ENCODE measurements at regions not wholly inside any gene's neighbourhood (a gene's known extent, or its start where the extent isn't known, plus 50 kb on each side); places are given as distances from the start of the nearest gene placed in this dataset.
"Not testable (repeated sequence)": the region's sequence is repeated elsewhere in the genome, so short reads cannot be mapped to it uniquely, and the experiment has no call there.

- DNase-seq (ENCODE audit: low spot score), result no peak
- TF ChIP-seq CTCF (IDR thresholded peaks at IDR 0.05; ENCODE audit: extremely low read depth, insufficient read depth, missing control alignments), result no peak
- in situ Hi-C loops (cut with MboI; ENCODE audit: low pct_unique_long_range_greater_than_20kb, low sequenced_read_pairs, unreplicated experiment), result no loop called here
These were observed 82.2 kb downstream of the EBLN1 start for GRCh38 chr10:22135591-22135990.

GRCh38 chr10:22133749-22134624 is 83.8 kb downstream of the EBLN1 start:
- TF ChIP-seq CTCF (IDR thresholded peaks at IDR 0.05; ENCODE audit: extremely low read depth, insufficient read depth, missing control alignments), result no peak
- in situ Hi-C loops (cut with MboI; ENCODE audit: low pct_unique_long_range_greater_than_20kb, low sequenced_read_pairs, unreplicated experiment), result no loop called here
- peak; percentile 46 for DNase-seq (ENCODE audit: low spot score)

- in situ Hi-C loops (cut with MboI; ENCODE audit: low pct_unique_long_range_greater_than_20kb, low sequenced_read_pairs, unreplicated experiment); DNase-seq (ENCODE audit: low spot score): not testable (repeated sequence)
These were observed 87.0 kb downstream of the EBLN1 start for GRCh38 chr10:22130824-22131223.

GRCh38 chr10:22129612-22130011 is 88.2 kb downstream of the EBLN1 start:
- DNase-seq (ENCODE audit: low spot score); in situ Hi-C loops (cut with MboI; ENCODE audit: low pct_unique_long_range_greater_than_20kb, low sequenced_read_pairs, unreplicated experiment): not testable (repeated sequence)

GRCh38 chr10:22121181-22121580 is 96.6 kb downstream of the EBLN1 start:
- DNase-seq (ENCODE audit: low spot score); in situ Hi-C loops (cut with MboI; ENCODE audit: low pct_unique_long_range_greater_than_20kb, low sequenced_read_pairs, unreplicated experiment): not testable (repeated sequence)

- DNase-seq (ENCODE audit: low spot score); in situ Hi-C loops (cut with MboI; ENCODE audit: low pct_unique_long_range_greater_than_20kb, low sequenced_read_pairs, unreplicated experiment): not testable (repeated sequence)
These were observed 97.7 kb downstream of the EBLN1 start for GRCh38 chr10:22120072-22120471.

- in situ Hi-C loops (cut with MboI; ENCODE audit: low pct_unique_long_range_greater_than_20kb, low sequenced_read_pairs, unreplicated experiment), result not testable (repeated sequence)
These were observed 98.2 kb downstream of the EBLN1 start for GRCh38 chr10:22119575-22119974.

GRCh38 chr10:22111705-22112104 is 106.1 kb downstream of the EBLN1 start:
- DNase-seq (ENCODE audit: low spot score), result no peak
- in situ Hi-C loops (cut with MboI; ENCODE audit: low pct_unique_long_range_greater_than_20kb, low sequenced_read_pairs, unreplicated experiment), result no loop called here
- TF ChIP-seq CTCF (IDR thresholded peaks at IDR 0.05; ENCODE audit: extremely low read depth, insufficient read depth, missing control alignments), result no peak

More at GRCh38 chr10:22119575-22119974, 98.2 kb downstream of the EBLN1 start:
- not testable (repeated sequence) for DNase-seq (ENCODE audit: low spot score)

- in situ Hi-C loops (cut with MboI; ENCODE audit: low pct_unique_long_range_greater_than_20kb, low sequenced_read_pairs, unreplicated experiment), result no loop called here
- DNase-seq (ENCODE audit: low spot score), result no peak
- no peak for TF ChIP-seq CTCF (IDR thresholded peaks at IDR 0.05; ENCODE audit: extremely low read depth, insufficient read depth, missing control alignments)
These were observed 106.6 kb downstream of the EBLN1 start for GRCh38 chr10:22111260-22111659.

Measured in GM13977 (cell line).